Spleen (tissue), 11 donors: ENCODE measurements at regions not wholly inside any gene's neighbourhood (a gene's known extent, or its start where the extent isn't known, plus 50 kb on each side); places are given as distances from the start of the nearest gene placed in this dataset.
"Not testable (repeated sequence)": the region's sequence is repeated elsewhere in the genome, so short reads cannot be mapped to it uniquely, and the experiment has no call there.

ENCODE experiments used
- DNase-seq: peaks from one replicate; pipeline ENCODE4 v3.0.0-alpha.2; 2020
- H3K27ac ChIP-seq, 8 donors: fragments of 200-600 bp; sonication (generic) in 7 of 8; 1 replicate in 4 of 8; 2 replicates in 4 of 8; pipeline versions ENCODE4 v1.5.0 to v1.8.0; 2016 to 2021; ENCODE audit warnings: inconsistent platforms in 4 of 8, mild to moderate bottlenecking in 4 of 8, moderate library complexity in 1 of 8
- H3K27me3 ChIP-seq, 7 donors: fragments of 200-600 bp; sonication (generic) in 6 of 7; replicated peaks in 1 of 7; 1 replicate in 4 of 7; 2 replicates in 3 of 7; pipeline versions ENCODE4 v1.5.0 to v1.8.0; 2016 to 2021; ENCODE audit warnings: inconsistent platforms in 3 of 7, mild to moderate bottlenecking in 1 of 7
- H3K36me3 ChIP-seq, 6 donors: fragments of 200-600 bp; sonication (generic) in 5 of 6; 1 replicate in 4 of 6; 2 replicates in 2 of 6; pipeline versions ENCODE4 v1.5.0 to v1.8.0; 2016 to 2021; ENCODE audit warnings: inconsistent platforms in 2 of 6
- H3K4me1 ChIP-seq, 6 donors: fragments of 200-600 bp; sonication (generic) in 5 of 6; 1 replicate in 3 of 6; 2 replicates in 3 of 6; pipeline versions ENCODE4 v1.5.0 to v1.8.0; 2016 to 2021; ENCODE audit warnings: inconsistent platforms in 3 of 6
- H3K4me3 ChIP-seq, 8 donors: fragments of 200-600 bp; sonication (generic) in 7 of 8; 1 replicate in 4 of 8; 2 replicates in 4 of 8; pipeline versions ENCODE4 v1.5.0 to v1.8.0; 2016 to 2021; ENCODE audit warnings: inconsistent platforms in 4 of 8, mild to moderate bottlenecking in 4 of 8, moderate library complexity in 2 of 8
- H3K9me3 ChIP-seq, 8 donors: fragments of 200-600 bp; sonication (generic) in 7 of 8; 1 replicate in 4 of 8; 2 replicates in 4 of 8; pipeline versions ENCODE4 v1.5.0 to v1.8.0; 2016 to 2021; ENCODE audit warnings: inconsistent platforms in 4 of 8
- CTCF ChIP-seq, 11 experiments: fragments of 200-600 bp in 7 of 11; fragments of 450-650 bp in 4 of 11; sonication (generic) in 4 of 11; IDR thresholded peaks in 8 of 11; conservative IDR thresholded peaks in 3 of 11; 1 replicate in 7 of 11; 2 replicates in 4 of 11; pipeline versions ENCODE4 v1.4.0 to v1.8.0; 2016 to 2021; ENCODE audit warnings: antibody characterized with exemption in 11 of 11, inconsistent platforms in 4 of 11, mild to moderate bottlenecking in 1 of 11
- POLR2A ChIP-seq, 3 donors: fragments of 450-650 bp; IDR thresholded peaks; one replicate each; pipeline ENCODE4 v1.5.1; 2017; ENCODE audit warnings: antibody characterized with exemption in 3 of 3, mild to moderate bottlenecking in 1 of 3
- POLR2AphosphoS5 ChIP-seq, 3 donors: sonication (generic); formaldehyde crosslinking; IDR thresholded peaks; one replicate each; pipeline ENCODE4 v1.5.1; 2017; ENCODE audit warnings: antibody characterized with exemption in 3 of 3
- WGBS, 5 donors: extraction: QIAGEN DNeasy Blood & Tissue Kit in 3 of 5; methylation state at CpG; one replicate each; pipeline versions ENCODE4 v1.1.5 to v1.1.7; 2013 to 2018; 5-methylcytosine and 5-hydroxymethylcytosine counted together
- intact Hi-C: fragments of 100-400 bp; cut with DNase I; formaldehyde crosslinking; loops from one replicate; pipeline ENCODE4 v1.15.0; 2023; ENCODE audit warnings: low total_unique reads
- donor health status: healthy with polysubstance abuse.
- donor health status: DM: no; HTN: no; CAD: no; lungs with moderate emphysema.
- donor health status: DM: no; HTN: no; CAD: no.
- donor health status: Bipolar disorder and iron deficiency.
- donor health status: healthy.
- donor health status: DM: no; HTN: no; CAD: no.
- donor health status: DM: yes; HTN: yes; CAD: no.

GRCh38 chr2:138244501-138244925 lies 257.1 kb upstream of the SPOPL start:
- no peaks in the 10 kb centered on the region for H3K4me1 ChIP-seq
- H3K4me3 ChIP-seq: no peak overlapping the region
- no peaks in the 10 kb centered on the region for H3K27me3 ChIP-seq
- no peaks in the 10 kb centered on the region for H3K36me3 ChIP-seq
- DNase-seq: no peak
- intact Hi-C loops: no loop called here
- no peaks in the 10 kb centered on the region for H3K9me3 ChIP-seq
- no peak for TF ChIP-seq CTCF (IDR thresholded peaks at IDR 0.05 in 8 of 11, conservative IDR thresholded peaks at IDR 0.05 in 3 of 11)
- TF ChIP-seq POLR2AphosphoS5 (IDR thresholded peaks at IDR 0.05): no peak
- TF ChIP-seq POLR2A (IDR thresholded peaks at IDR 0.05): no peak
- no peak overlapping the region for H3K27ac ChIP-seq

- intact Hi-C loops: no loop called here
- Histone ChIP-seq H3K27me3 (no peaks in the 10 kb centered on the region), H3K36me3 (no peaks in the 10 kb centered on the region), H3K9me3 (no peaks in the 10 kb centered on the region), H3K4me3 (no peak overlapping the region), H3K4me1 (no peaks in the 10 kb centered on the region), H3K27ac (no peak overlapping the region)
- DNase-seq: no peak
- TF ChIP-seq POLR2A (IDR thresholded peaks at IDR 0.05): no peak
- no peak for TF ChIP-seq POLR2AphosphoS5 (IDR thresholded peaks at IDR 0.05)
- no peak for TF ChIP-seq CTCF (IDR thresholded peaks at IDR 0.05 in 8 of 11, conservative IDR thresholded peaks at IDR 0.05 in 3 of 11)
Measured at GRCh38 chr2:138245310-138245709, 256.3 kb upstream of the SPOPL start.

- H3K27me3 ChIP-seq: no peaks in the 10 kb centered on the region
- no peaks in the 10 kb centered on the region for H3K9me3 ChIP-seq
- H3K4me3 ChIP-seq: no peak overlapping the region
- 44 to 89% (median 80%) methylated on average over 2 of the region's 2 CpGs for WGBS, 5 donors
- no peak for DNase-seq
- intact Hi-C loops: no loop called here
- TF ChIP-seq POLR2A (IDR thresholded peaks at IDR 0.05): no peak
- no peak for TF ChIP-seq POLR2AphosphoS5 (IDR thresholded peaks at IDR 0.05)
- no peak for TF ChIP-seq CTCF (IDR thresholded peaks at IDR 0.05 in 8 of 11, conservative IDR thresholded peaks at IDR 0.05 in 3 of 11)
- H3K36me3 ChIP-seq: no peaks in the 10 kb centered on the region
- no peaks in the 10 kb centered on the region for H3K4me1 ChIP-seq
- no peak overlapping the region for H3K27ac ChIP-seq
Measured at GRCh38 chr2:138247302-138247701, 254.3 kb upstream of the SPOPL start.

GRCh38 chr2:138249207-138249606 lies 252.4 kb upstream of the SPOPL start:
- Histone ChIP-seq H3K36me3 (no peaks in the 10 kb centered on the region), H3K27me3 (no peaks in the 10 kb centered on the region), H3K4me3 (no peak overlapping the region), H3K9me3 (peaks cover 0 to 11% (median 2%) of the 10 kb centered on the region in 8 donors), H3K4me1 (no peaks in the 10 kb centered on the region), H3K27ac (no peak overlapping the region)
- TF ChIP-seq POLR2AphosphoS5 (IDR thresholded peaks at IDR 0.05): no peak
- no peak for TF ChIP-seq POLR2A (IDR thresholded peaks at IDR 0.05)
- no peak for TF ChIP-seq CTCF (IDR thresholded peaks at IDR 0.05 in 8 of 11, conservative IDR thresholded peaks at IDR 0.05 in 3 of 11)
- intact Hi-C loops: no loop called here
- no peak for DNase-seq

- H3K27ac ChIP-seq, H3K36me3 ChIP-seq, H3K4me1 ChIP-seq, H3K27me3 ChIP-seq, intact Hi-C loops, DNase-seq, H3K4me3 ChIP-seq: not testable (repeated sequence)
- WGBS, 5 donors: 80 to 99% (median 86%) methylated on average over 2 to 3 of the region's 4 CpGs
- H3K9me3 ChIP-seq: peaks cover 0 to 22% (median 2%) of the 10 kb centered on the region in 8 donors
Measured at GRCh38 chr2:138250843-138251320, 250.7 kb upstream of the SPOPL start.
